NCI-H1417 treated with DMSO at 0.1 percent for 48 hours (cell line): ENCODE measurements at regions not wholly inside any gene's neighbourhood (a gene's known extent, or its start where the extent isn't known, plus 50 kb on each side); places are given as distances from the start of the nearest gene placed in this dataset.
"Not testable (repeated sequence)": the region's sequence is repeated elsewhere in the genome, so short reads cannot be mapped to it uniquely, and the experiment has no call there.

Experiments used
- DNase-seq: peaks from one replicate; lab custom pipeline; 2025; lab: John Stamatoyannopoulos, UW

GRCh38 chr4:126930059-126930458, 702.7 kb upstream of the INTU start:
- DNase-seq = not testable (repeated sequence)

- DNase-seq = no peak
Observed at GRCh38 chr4:126935801-126936200, 697.0 kb upstream of the INTU start.

GRCh38 chr4:126937342-126937741, 695.4 kb upstream of the INTU start:
- no peak for DNase-seq

- DNase-seq = no peak
Observed at GRCh38 chr4:126937846-126938422, 694.8 kb upstream of the INTU start.

GRCh38 chr4:126939401-126939800, 693.4 kb upstream of the INTU start:
- no peak for DNase-seq

GRCh38 chr4:126947536-126947935, 685.2 kb upstream of the INTU start:
- DNase-seq = no peak

- DNase-seq = no peak
Observed at GRCh38 chr4:126954537-126955291, 678.0 kb upstream of the INTU start.

GRCh38 chr4:126955292-126956183, 677.2 kb upstream of the INTU start:
- no peak for DNase-seq

GRCh38 chr4:126956184-126956897, 676.4 kb upstream of the INTU start:
- no peak for DNase-seq

GRCh38 chr4:126957556-126957955, 675.2 kb upstream of the INTU start:
- DNase-seq = no peak

GRCh38 chr4:126957987-126958386, 674.8 kb upstream of the INTU start:
- no peak for DNase-seq

GRCh38 chr4:126958482-126958881, 674.3 kb upstream of the INTU start:
- no peak for DNase-seq

GRCh38 chr4:126959056-126959745, 673.6 kb upstream of the INTU start:
- DNase-seq = no peak

- DNase-seq = no peak
Observed at GRCh38 chr4:126960760-126961159, 672.0 kb upstream of the INTU start.

GRCh38 chr4:126961661-126962060, 671.1 kb upstream of the INTU start:
- no peak for DNase-seq

- DNase-seq = no peak
Observed at GRCh38 chr4:126965877-126966276, 666.9 kb upstream of the INTU start.

- DNase-seq = no peak
Observed at GRCh38 chr4:126969360-126970235, 663.2 kb upstream of the INTU start.

GRCh38 chr4:126973201-126973600, 659.6 kb upstream of the INTU start:
- DNase-seq = no peak

GRCh38 chr4:126976850-126977632, 655.7 kb upstream of the INTU start:
- no peak for DNase-seq

- no peak for DNase-seq
Observed at GRCh38 chr4:126986005-126986404, 646.8 kb upstream of the INTU start.
